ENCODE measurements at regions not wholly inside any gene's neighbourhood (a gene's known extent, or its start where the extent isn't known, plus 50 kb on each side); places are given as distances from the start of the nearest gene placed in this dataset.

GRCh38 chr11:80103142-80103859, 662.5 kb upstream of the TENM4 start:
- Histone ChIP-seq H3K36me3 (no peaks in the 10 kb centered on the region), H3K9me3 (no peaks in the 10 kb centered on the region), H3K27me3 (ENCODE audit: low read depth) (no peaks in the 10 kb centered on the region), H3K4me3 (no peak overlapping the region), H3K27ac (no peak overlapping the region), H3K4me1 (no peaks in the 10 kb centered on the region)
- TF ChIP-seq CTCF (IDR thresholded peaks at IDR 0.05), result no peak
- intact Hi-C loops (cut with DNase I), result no loop called here
- DNase-seq, result no peak
- ATAC-seq, result no peak

GRCh38 chr11:80097146-80097545, 656.3 kb upstream of the TENM4 start:
- Histone ChIP-seq H3K4me1 (no peaks in the 10 kb centered on the region), H3K27ac (no peak overlapping the region), H3K27me3 (ENCODE audit: low read depth) (no peaks in the 10 kb centered on the region), H3K4me3 (no peak overlapping the region), H3K9me3 (no peaks in the 10 kb centered on the region), H3K36me3 (no peaks in the 10 kb centered on the region)
- no peak for ATAC-seq
- no peak for DNase-seq
- no peak for TF ChIP-seq CTCF (IDR thresholded peaks at IDR 0.05)
- intact Hi-C loops (cut with DNase I), result no loop called here

GRCh38 chr11:80096736-80097135, 655.9 kb upstream of the TENM4 start:
- intact Hi-C loops (cut with DNase I), result no loop called here
- no peak overlapping the region for H3K4me3 ChIP-seq
- ATAC-seq (no peak), DNase-seq (no peak)
- H3K36me3 ChIP-seq, result no peaks in the 10 kb centered on the region
- H3K9me3 ChIP-seq, result no peaks in the 10 kb centered on the region
- no peaks in the 10 kb centered on the region for H3K4me1 ChIP-seq
- H3K27ac ChIP-seq, result no peak overlapping the region
- no peak for TF ChIP-seq CTCF (IDR thresholded peaks at IDR 0.05)
- no peaks in the 10 kb centered on the region for H3K27me3 ChIP-seq (ENCODE audit: low read depth)

DNA sequence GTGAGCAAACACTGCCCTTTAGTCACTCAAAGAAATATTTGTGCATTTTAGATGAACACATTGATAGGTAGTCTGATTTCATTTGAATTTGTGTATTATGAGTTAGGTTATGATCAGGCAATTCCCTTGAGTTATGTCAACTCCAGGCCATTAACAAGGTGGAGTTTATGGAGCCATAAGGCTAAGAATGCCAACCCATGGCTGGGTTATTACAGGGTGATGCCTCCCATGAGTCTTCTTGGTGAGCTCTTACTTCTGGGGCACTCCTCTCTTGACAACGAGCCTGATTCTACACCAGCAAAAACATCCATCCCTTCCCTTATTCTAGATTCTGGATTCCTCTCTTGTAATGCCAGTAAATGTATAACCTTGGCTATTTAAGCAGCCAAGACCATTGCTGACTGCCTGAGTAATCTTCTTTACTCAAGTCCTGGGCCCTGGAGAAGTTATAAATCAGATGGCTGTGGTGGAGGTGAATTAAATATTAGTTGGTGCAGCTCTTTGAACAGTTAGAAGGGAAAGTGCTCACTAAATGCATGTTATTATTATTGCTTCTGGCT, 645.7 kb upstream of the TENM4 start:
- ATAC-seq, result no peak
- intact Hi-C loops (cut with DNase I), result no loop called here
- Histone ChIP-seq H3K36me3 (no peaks in the 10 kb centered on the region), H3K4me3 (no peak overlapping the region), H3K4me1 (no peaks in the 10 kb centered on the region), H3K27me3 (ENCODE audit: low read depth) (no peaks in the 10 kb centered on the region), H3K9me3 (no peaks in the 10 kb centered on the region), H3K27ac (no peak overlapping the region)
- no peak for TF ChIP-seq CTCF (IDR thresholded peaks at IDR 0.05)
- DNase-seq, result no peak

- intact Hi-C loops (cut with DNase I), result no loop called here
- ATAC-seq, result no peak
- no peak for DNase-seq
- H3K36me3 ChIP-seq, result no peaks in the 10 kb centered on the region
- no peak for TF ChIP-seq CTCF (IDR thresholded peaks at IDR 0.05)
- no peak overlapping the region for H3K27ac ChIP-seq
- no peaks in the 10 kb centered on the region for H3K27me3 ChIP-seq (ENCODE audit: low read depth)
- H3K4me3 ChIP-seq, result no peak overlapping the region
- no peaks in the 10 kb centered on the region for H3K9me3 ChIP-seq
- H3K4me1 ChIP-seq, result no peaks in the 10 kb centered on the region
These were observed 644.7 kb upstream of the TENM4 start for GRCh38 chr11:80085563-80085962.

All from lower lobe of right lung (tissue), 2 donors.